Stimulated activated naive CD8-positive, alpha-beta T cell treated with anti-CD3 and anti-CD28 coated beads, Interleukin-15, Interleukin-2, amounts not matched to agents 100 U/mL and 50 U/mL, for 24 hours (primary cell): ENCODE measurements at regions not wholly inside any gene's neighbourhood (a gene's known extent, or its start where the extent isn't known, plus 50 kb on each side); places are given as distances from the start of the nearest gene placed in this dataset.

ENCODE experiments used
- ATAC-seq: fragments of 150-1000 bp; cut with Tn5 transposase; one replicate; pipeline ENCODE4 v1.10.0; 2021
- DNase-seq: peaks from one replicate; pipeline ENCODE4 v3.0.0; 2021

DNA sequence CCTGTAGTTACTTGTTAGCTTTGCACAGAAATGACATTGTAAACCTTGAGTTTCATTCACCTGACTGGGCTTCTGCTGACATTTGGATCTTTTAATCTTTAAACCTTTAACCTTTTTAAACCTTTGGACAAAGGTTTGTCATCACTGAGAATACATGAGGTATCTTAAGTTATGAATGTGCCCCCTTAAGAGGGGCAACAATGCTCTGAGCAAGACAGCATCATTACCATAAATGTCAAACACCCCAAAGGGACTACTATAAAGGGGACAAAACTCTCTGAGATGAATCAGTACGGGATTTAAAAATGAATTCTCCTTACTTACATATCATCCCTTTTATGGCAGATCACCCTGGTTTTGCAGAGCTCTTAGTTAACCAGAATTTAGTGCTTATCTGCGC is 203.3 kb downstream of the COG6 start:
- ATAC-seq: peak; percentile 72
- no peak for DNase-seq

DNA sequence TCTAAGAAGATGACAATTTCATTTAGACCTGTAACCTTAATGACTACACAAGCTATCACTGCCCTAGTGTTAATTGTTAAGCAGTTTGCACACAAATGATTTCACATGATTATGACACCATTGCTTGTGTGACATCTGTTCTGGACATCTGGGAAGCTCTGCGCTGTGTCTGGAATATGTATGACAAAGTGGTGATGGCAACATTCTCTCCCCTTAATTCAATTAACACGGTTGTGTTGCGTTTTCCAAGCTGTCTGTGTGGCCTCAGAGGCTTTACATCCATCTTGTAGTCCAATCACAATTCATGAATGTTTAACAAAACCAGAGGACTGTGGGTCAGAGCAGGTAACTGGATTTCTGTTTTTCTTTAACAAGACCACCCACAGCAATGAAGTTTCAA is 204.4 kb downstream of the COG6 start:
- ATAC-seq: no peak
- DNase-seq: no peak

DNA sequence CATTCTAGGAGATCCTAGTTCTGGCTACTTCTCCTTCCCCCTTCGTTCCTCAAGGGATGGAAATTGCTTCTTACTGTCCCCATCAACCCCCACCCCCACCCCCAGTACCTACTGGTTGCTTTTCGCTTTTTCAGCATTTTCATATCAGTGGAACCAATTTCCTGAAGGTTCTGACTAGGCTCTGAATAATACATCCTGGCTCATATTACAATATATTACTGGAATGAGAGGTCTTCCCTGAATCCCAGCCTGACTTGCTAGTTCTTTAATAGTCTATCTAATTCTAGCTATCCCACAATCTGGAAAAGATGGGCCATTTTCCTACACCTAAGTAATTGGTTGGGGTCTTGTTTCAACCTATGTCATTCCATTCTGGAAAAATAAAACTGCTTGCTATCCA is 207.4 kb downstream of the COG6 start:
- no peak for ATAC-seq
- DNase-seq: no peak

DNA sequence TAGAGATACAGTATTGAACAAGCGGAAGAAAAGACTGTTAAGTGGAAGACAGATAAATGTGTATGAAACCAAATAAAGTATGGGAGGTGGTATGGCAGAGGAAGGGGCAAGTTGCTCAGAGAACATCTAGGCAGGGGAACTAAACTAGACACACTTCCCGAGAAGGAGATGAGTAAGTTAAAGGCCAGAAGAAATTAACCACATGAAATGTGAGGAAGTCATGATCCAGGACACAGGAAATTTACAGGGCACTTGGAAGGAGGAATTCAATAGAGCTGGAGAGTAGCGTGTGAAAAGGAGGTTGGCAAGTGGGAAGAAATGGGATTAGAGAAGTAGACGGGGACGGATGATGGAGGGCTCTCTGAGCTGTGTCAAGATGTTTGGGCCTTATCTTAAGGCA is 208.8 kb downstream of the COG6 start:
- DNase-seq (no peak), ATAC-seq (no peak)

DNA sequence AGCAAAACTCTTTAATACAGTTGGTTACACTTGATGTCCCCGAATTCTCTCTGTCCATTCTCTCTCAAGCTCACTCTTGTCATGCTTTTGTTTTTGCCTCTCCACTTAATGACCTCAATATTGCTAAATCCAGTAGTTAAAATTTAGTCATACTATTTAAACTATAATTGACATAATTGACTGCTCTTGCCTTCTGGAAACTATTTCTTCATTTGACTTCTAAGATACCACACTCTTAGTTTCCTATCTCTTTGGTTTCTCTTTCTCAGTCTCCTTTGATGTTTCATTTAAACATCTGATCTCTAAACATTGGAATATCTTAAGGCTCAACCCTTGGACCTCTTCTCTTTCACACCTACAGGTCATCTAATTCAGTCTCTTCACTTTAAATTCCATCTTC is 211.3 kb downstream of the COG6 start:
- ATAC-seq: peak; percentile 43
- no peak for DNase-seq

DNA sequence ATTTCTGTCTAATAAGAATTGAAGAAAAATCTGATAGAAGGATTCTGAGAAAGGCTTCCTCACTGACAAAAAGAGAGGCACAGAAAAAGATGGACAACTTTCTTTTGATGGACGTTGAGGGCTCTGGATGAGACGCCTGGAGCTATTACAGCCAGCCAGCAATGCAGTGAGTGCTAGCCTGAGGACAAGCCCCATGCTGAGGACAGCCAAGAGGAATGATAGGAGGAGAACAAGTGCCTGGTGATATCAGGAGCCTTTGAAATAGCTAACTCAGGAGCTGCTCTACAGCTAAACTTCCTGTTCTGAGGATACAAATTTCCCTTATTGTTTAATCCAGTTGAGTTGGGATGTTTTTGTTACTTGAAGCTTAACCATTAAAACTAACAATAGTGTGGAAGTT is 212.3 kb downstream of the COG6 start:
- no peak for DNase-seq
- no peak for ATAC-seq

DNA sequence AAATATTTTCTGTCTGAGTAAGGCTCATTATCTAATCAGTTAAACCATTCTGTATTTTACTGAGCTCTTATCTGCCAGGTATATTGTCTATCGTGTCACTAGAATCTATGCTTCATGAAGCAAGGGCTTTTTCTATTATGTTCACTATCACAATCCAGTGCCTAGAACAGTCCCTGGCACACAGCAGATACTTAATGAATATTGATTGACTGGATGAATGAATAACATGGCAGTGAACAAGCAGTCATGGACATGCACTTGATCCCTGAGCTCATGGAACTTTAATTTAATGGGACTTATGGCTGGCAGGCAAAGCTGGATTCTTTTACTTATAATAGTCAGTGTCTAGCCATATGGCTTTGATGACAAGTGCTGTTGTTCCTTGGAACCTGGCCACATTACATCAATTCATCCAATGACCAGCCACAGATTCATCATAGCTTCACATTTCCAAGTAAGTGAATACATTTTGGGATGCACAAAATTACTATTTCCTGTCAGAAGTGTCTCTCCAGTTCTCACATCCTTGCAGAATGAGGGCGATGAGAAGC is 214.8 kb downstream of the COG6 start:
- DNase-seq (no peak), ATAC-seq (no peak)

DNA sequence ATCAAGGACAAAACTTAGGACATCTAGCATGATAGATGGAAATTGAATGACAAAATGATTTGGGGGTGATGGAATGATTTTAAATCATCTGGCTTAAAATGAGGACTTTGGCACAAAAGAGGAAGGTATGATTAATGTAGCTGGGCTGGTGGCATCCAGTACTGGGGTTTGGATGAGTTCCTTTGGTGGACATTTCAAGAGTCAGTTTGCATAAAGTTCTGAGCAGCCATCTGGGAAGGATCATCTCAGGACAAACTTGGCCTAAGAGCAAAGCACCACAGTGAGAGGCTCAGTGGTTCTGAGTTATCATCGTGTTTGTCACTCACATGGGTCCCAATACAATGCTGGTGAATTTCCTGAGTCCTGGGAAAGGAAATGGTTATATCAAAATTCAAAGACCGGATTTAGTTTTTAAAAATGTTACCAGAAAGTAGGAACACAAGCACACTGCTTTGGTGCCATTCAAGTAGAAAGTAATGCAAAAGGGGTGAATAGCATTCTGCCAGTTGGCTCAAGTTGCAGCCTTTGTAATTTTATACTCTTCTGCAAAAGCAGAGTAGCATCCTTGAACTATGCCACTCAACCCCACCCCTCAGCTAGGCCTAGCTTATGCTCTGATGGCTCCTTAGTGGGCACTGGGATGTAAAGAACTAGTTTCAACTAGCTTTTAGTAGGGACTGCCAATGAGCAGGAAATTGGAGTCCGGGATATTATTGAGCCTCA is 219.0 kb downstream of the COG6 start:
- ATAC-seq (no peak), DNase-seq (no peak)

DNA sequence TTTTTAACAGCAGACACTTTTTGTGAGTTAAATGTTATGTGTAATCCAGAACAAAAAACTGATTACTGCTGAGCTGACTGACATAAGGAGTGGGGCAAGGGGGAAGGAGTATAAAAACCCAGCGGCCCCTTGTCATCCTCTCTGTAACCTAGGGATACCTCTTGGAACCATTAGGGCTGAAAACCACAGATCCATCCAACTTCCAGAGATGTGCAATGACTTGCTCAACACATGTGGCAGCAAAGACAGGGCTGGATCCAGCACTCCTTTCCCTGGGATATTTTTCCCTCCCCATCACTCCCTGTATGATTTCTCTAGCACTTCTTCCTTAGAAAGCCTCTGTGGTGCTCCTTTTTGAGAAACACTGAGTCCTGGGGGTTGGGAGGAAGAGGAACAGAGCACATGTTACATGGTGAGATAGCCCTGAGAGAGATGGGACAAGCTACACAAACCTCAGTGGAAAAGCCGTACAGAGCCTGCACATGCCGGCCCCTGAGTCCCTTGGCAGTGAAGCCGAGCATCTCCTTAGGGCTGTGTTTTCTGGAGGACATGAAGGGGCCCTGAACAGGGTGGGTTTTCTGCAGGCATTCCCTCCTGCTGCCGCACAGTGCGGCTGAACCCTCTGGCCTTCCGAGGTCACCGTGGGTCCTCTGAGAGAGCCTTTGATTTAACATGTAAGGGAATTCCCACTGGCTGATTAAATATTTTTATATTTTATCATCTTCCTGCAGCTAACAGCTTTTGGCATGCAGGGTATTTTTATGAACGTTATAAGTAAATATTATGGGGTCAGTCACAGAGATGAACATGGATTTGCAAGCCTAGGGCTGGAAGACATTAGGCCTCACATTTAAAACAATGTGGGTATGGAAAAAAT is 219.9 kb downstream of the COG6 start:
- DNase-seq (no peak), ATAC-seq (no peak)

DNA sequence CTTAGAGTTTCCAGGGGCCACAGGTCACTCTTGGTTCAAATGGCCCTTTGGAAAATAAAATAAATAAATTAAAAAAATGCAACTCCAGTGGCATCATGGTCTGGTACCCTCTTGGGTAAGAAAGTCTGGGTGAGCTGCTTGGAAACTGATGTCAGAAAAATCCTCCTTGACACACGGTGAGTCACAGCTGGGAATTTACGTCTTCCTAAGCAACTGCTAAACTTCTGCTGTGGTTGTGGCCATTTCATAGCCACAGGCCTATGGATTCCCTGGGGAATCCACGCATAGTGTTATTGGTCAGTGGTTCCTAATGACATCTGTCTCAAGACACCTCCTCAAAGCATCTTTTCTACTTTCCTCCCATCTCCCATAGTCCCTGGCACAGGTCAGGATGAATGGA is 220.8 kb downstream of the COG6 start:
- ATAC-seq (no peak), DNase-seq (no peak)

DNA sequence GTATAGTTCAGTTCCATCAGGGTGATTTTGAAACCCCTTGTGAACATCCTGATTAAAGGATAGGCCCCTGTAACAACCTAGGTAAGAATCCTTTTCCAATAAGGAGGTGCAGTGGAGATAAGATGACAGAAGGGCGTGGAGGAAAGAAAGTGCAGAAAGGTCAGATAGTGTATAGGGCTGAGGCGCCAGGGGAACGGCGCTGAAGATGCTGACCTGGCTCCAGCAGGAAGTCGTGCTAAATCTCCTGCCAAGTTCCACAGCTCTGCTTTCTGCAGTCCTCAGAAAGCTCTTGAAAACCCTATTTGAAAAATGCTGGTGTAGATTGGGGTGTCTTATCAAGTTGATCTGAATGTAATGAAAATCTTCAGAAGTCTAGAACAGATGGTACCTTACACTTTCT is 221.7 kb downstream of the COG6 start:
- DNase-seq (no peak), ATAC-seq (no peak)

DNA sequence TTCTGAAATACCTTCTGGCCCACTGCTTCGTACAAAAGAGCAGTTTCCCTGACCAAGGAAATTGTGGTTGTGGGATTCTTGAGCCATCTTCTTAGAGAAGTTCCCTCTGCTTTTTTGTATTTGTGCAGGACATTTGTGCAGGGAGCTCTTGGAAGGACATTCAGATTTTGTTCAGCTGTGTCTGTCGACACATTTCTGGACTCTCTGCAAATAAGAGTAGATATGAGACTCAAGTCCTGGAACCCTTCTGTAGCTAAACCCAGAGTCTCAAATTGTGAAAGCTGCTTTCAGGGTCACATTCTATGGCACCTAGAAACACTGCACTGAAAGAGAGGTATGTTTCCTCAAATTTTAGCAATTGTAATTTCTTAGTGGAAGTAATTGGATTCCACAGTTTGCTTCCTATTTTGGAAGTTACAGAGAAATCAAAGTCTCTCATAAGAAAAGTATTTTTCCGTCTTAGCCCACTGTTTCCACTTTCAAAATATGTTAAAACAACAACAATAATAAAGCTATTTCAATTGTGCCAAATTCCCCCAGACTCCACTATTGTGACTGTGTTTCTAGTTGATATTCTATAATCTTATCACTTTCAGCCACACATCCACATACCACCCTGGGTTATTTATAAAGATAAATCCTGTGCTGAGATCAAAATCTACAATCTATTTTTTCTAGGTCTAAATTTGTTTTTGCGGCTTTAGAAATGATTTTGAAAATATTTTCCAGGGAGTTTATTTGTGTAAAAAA is 224.0 kb downstream of the COG6 start:
- DNase-seq: no peak
- no peak for ATAC-seq

DNA sequence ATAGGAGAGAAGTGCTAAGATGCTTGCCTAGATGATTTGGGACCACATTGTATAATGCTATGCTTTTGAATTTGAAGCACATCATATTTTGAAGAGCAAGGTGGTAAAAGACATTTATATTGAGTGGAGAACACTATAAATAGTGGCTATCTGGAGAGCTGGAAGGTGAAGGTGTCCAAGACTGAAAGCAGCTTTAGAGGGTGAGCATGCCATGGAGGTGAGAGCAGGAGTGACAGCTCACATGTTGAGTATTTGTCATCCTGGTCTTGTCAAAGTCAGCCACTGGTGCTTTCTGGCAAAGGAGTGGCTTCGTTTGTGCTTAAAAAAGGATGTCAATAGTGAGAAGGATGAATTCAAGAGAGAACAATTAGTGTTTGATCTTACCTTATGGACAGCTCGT is 225.9 kb downstream of the COG6 start:
- no peak for DNase-seq
- no peak for ATAC-seq

DNA sequence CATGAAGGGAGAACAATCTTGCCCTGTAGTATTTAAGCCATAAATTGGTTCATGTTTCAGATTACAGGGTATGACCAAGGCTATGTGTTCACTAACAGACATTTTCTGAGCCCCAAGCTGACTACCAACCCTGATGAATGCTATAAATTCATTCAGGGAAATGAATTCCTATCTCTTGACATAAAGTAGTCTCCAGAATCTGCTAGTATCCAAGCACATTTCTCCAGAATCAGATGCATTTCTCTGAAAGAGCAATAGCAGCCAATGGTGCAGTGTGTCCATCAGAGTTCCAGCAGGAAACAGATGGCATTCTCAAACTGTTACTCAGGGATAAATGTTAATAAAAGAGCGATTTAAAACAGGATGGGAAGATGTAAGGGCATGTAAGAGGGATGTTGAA is 226.4 kb downstream of the COG6 start:
- DNase-seq (no peak), ATAC-seq (no peak)

DNA sequence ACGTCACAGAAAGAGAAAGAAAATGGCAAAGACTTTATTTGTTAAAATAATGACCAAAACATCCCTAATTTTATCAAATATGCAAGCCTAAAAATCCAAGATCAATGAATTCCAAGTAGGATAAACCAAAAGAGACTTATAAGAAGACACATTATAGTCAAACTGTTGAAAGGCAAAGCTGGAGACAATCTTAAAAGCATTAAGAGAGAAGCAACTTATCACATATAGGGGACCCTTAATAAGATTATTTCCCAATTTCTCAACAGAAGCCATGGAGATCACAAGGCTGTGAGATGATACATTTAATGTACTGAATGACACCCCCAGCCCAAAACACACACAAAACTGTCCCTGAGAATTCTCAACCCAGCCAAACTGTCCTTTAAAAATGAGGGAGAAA is 228.7 kb downstream of the COG6 start:
- DNase-seq (no peak), ATAC-seq (no peak)

DNA sequence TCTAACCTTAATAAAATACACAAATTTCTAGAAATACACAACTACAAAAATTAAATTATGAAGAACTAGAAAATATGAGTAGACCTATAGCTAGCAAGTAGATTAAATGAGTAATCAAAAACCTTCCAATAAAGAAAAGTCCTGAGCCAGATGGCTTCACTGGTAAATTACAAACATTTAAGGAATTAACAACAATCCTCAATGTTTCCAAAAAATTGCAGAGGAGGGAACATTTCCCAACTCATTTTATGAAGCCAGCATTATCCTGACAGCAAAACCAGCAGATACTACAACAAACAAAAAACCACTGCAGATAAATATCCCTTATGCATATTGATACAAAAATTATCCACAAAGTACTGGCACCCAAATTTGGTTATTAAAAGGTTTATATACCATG is 230.9 kb downstream of the COG6 start:
- ATAC-seq (no peak), DNase-seq (no peak)

DNA sequence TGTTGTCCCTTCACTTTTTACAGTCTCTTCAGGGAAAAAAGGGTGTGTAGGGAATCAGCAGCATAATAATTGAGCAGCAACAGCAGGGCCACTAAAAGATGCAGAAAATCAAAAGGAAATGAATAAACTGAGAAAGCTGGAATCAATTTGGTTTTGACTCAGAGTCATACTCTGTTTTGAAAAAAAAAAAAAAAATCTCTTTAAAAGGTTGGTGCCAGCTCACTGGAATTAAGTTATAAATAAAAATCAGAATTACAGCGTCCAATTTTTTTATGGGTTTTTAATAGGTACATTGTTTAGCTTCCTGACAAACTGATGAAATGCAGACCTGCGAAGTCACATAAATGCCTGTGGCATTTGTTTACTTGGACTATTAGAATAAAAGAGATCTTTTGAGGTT is 231.9 kb downstream of the COG6 start:
- ATAC-seq (no peak), DNase-seq (no peak)

DNA sequence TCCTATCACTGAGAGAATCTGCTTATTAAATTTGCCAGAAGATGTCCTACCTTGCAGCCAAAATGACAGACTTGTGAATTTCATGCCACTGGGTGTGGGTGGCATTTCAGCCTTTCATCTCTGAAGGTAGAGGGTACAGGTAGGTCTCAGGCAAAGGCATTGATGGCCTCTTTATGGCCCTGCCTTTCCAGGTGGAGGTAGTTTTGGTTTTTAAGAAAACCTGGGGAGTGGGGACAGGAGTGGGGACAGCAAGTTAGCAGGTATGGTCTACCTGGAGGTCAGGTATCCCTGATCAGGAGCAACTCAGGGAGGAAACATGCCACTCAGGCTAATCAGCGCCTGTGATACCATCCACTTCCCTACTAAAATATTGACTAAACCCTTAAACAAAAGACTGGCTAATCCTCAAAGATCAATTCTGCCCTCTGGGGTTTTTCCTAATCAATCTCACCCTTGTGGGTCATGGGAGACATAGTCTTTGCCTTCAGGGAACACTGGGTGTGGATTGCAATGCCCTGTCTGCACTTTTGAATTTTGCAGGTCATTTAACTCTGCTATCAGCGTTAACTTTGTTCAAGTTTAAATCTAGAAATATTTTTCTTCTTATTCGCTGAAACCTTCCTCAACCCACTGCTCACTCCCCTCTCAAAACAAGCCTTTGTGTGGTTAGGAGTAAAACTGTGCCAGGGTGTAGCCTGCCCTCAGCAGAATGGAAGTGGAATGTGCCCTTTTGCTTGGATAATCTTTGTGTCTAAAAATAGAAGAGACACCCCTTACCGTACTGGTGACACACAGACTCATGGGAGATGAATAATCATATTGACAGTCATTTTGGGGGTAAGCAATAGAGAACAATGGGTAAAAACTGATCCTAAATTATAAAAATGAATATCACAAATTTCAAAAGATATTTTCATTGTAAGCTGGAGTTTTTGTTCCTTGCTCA is 233.7 kb downstream of the COG6 start:
- ATAC-seq: no peak
- DNase-seq: no peak

DNA sequence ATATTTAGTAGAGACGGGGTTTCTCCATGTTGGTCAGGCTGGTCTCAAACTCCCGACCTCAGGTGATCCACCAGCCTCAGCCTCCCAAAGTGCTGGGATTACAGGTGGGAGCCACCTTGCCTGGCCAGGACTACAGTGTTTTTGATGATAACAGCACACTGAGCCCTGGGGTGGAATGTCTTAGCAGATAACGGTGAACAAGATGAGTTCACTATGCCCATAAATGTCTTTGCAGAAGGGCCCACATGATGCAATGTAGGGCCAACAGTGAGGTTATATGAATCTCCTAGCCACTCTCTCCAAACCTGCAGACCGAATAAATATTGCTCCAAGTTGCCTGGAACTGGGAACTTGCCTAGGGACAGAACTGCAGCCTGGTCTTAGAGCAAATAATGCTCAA is 235.1 kb downstream of the COG6 start:
- no peak for DNase-seq

DNA sequence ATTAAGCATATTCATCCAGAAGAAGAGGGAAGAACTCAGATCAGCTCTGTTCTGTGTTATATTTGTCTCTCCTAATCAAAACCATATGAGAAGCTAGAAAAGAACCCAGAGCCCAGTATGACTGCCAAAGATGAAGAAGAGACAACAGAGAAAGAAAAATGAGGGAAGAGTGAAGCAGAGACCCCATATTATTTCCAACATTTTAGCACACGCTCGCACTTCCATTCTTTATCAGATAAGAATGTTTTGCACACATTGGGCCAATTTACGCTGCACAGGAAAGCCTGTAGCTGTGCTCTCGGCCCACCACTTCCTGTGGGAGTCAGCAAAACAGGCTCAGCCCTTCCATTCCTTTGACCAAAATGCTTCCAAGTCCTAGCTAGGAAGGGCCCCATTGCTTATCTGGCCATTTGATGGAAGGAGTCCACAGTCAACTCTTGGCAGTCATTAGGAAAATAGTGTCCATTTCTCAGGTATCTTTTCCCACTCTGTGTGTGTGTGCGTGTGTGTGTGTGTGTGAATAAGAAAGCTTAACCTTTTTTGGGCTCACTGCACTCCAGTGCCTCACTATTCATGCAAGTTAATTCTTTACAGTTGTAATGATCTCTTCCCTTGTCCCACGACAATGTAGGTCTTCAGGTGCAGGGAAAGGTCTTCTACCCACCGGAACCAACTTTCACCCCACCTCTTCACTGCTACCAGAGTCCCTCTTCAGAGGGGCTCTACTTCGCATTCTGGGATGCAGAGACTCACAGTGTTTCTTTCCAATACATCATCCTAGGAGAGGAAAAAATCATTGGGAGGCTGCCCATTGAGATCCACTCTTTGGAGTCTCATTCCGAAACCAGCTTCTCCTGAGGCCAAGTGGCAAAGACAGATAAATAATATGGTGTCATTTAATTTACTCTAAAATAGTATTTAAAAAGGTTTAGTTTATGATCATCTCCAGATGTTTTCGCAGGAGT is 237.5 kb downstream of the COG6 start:
- DNase-seq: peak; percentile 26
- peak; percentile 69 for ATAC-seq

More for the DNA sequence above, 235.1 kb downstream of the COG6 start:
- ATAC-seq: no peak
